Activated CD8-positive, alpha-beta memory T cell treated with anti-CD3 and anti-CD28 coated beads, Interleukin-2, amount 10 ng/mL, durations not matched to agents 7 days and 5 days (primary cell): ENCODE measurements at regions not wholly inside any gene's neighbourhood (a gene's known extent, or its start where the extent isn't known, plus 50 kb on each side); places are given as distances from the start of the nearest gene placed in this dataset.

Experiments
- ATAC-seq: fragments of 150-1000 bp; cut with Tn5 transposase; one replicate; pipeline ENCODE4 v1.10.0; 2021; ENCODE audit warnings: moderate library complexity
- CTCF ChIA-PET: fragments of 350-600 bp; sonication (Branson Sonifier 250); formaldehyde crosslinking; loops from one replicate; lab custom pipeline; 2021; ENCODE audit warnings: antibody characterized with exemption; lab: Charles Lee
- DNase-seq: peaks from one replicate; pipeline ENCODE4 v3.0.0-alpha.2; 2020
- H3K27ac Mint-ChIP-seq: one replicate; pipeline ENCODE4 v1.8.0; 2021; ENCODE audit warnings: mild to moderate bottlenecking, mixed read lengths
- H3K27me3 Mint-ChIP-seq: one replicate; pipeline ENCODE4 v1.8.0; 2021; ENCODE audit warnings: mixed read lengths
- H3K36me3 Mint-ChIP-seq: one replicate; pipeline ENCODE4 v1.8.0; 2021; ENCODE audit warnings: mild to moderate bottlenecking, mixed read lengths
- H3K4me1 Mint-ChIP-seq: one replicate; pipeline ENCODE4 v1.8.0; 2021; ENCODE audit warnings: mixed read lengths
- H3K4me3 Mint-ChIP-seq: one replicate; pipeline ENCODE4 v1.8.0; 2021; ENCODE audit warnings: mild to moderate bottlenecking, moderate library complexity, mixed read lengths
- H3K9me3 Mint-ChIP-seq: one replicate; pipeline ENCODE4 v1.8.0; 2022; ENCODE audit warnings: low read depth, mixed read lengths

GRCh38 chr16:80117556-80118130 is 423.1 kb upstream of the DYNLRB2 start:
- DNase-seq (no peak), ATAC-seq (no peak)
- CTCF ChIA-PET, result no interaction called here
- Mint-ChIP-seq H3K36me3 (no peaks in the 10 kb centered on the region), H3K4me3 (no peak overlapping the region), H3K27me3 (peaks cover 7% of the 10 kb centered on the region), H3K27ac (no peak overlapping the region), H3K9me3 (no peaks in the 10 kb centered on the region), H3K4me1 (no peaks in the 10 kb centered on the region)

DNA sequence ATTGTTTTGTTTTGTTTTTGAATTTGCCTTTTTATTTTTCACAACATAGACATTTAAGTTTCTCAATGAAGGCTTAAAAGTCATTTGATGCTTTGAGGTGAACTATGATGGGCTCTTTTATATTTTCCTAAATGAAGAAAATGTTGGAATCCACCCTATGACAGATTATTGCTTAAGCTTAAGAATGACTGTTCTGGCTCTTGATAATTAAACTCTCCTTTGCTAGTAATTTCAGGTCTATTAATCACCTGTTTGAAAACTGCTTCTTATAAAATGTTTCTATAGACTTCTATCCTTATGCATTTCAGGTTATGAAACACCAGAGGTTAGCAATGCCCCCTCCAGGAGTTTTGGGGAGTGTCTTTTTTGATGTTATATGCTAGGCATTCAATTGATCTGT is 424.1 kb upstream of the DYNLRB2 start:
- CTCF ChIA-PET, result no interaction called here
- no peaks in the 10 kb centered on the region for H3K9me3 Mint-ChIP-seq
- H3K4me3 Mint-ChIP-seq, result no peak overlapping the region
- H3K4me1 Mint-ChIP-seq, result no peaks in the 10 kb centered on the region
- DNase-seq, result no peak
- ATAC-seq, result no peak
- H3K36me3 Mint-ChIP-seq, result no peaks in the 10 kb centered on the region
- H3K27ac Mint-ChIP-seq, result no peak overlapping the region
- H3K27me3 Mint-ChIP-seq, result peaks cover 5% of the 10 kb centered on the region

DNA sequence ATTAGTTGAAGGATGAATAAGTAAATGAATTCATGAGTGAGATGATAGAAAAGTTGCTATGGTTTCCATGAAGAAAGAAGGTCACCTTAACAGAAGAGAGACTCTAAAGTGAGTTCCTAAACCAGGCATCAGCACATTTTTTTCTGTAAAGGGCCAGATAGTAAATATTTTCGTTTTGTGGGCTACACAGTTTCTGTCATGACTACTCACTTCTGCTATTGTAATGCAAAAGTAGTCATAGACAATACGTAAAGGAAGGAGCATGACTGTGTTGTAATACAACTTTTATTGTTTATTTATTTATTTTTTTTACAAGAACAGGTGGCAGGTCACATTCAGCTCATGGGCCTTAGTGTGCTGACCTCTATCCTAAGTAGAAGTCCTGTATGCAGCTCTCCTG is 426.1 kb upstream of the DYNLRB2 start:
- Mint-ChIP-seq H3K4me1 (no peaks in the 10 kb centered on the region), H3K27ac (no peak overlapping the region), H3K9me3 (no peaks in the 10 kb centered on the region), H3K27me3 (peaks cover 2% of the 10 kb centered on the region), H3K36me3 (no peaks in the 10 kb centered on the region), H3K4me3 (no peak overlapping the region)
- no peak for ATAC-seq
- no peak for DNase-seq
- CTCF ChIA-PET, result no interaction called here

- Mint-ChIP-seq H3K27me3 (peaks cover 2% of the 10 kb centered on the region), H3K9me3 (no peaks in the 10 kb centered on the region), H3K4me1 (no peaks in the 10 kb centered on the region), H3K4me3 (no peak overlapping the region), H3K36me3 (no peaks in the 10 kb centered on the region), H3K27ac (no peak overlapping the region)
- CTCF ChIA-PET, result no interaction called here
- no peak for DNase-seq
- no peak for ATAC-seq
Measured at GRCh38 chr16:80113873-80114574, 426.8 kb upstream of the DYNLRB2 start.

DNA sequence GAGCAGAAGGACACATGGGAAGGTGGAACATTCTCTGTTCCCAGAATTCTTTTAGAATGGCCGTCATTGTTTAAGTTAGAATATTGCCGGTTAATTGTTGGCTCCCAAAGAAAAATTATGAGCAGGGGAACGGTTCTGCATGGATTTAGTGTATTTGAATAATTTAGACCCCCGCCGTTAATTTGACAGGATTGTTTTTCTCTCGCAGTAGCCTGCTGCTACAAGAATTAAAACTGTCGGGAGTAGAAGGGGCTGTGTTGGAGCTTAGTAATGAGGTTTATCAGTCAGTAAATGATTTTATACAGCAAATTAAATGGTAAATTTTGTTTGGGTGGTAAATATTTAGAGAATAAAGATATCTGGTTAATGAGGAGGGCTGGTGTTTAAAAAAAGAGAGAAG is 431.2 kb upstream of the DYNLRB2 start:
- no peak overlapping the region for H3K4me3 Mint-ChIP-seq
- no peaks in the 10 kb centered on the region for H3K27me3 Mint-ChIP-seq

DNA sequence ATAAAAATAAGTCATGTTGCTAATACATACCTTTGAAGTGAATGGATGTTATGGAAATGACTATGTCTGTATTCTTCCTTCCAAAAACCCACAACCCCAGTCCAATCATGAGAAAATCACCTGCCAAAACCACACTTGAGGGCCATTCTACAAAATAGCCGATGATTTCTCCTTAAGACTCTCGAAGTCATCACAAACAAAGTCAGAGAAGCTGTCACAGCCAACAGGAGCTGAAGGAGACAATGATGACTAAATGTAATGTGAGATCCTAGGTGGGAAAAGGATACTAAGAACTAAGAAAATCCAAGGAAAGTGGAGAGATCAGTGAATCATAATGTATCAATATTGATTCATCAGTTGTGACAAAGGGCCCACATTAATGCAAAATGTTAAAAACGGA is 432.9 kb upstream of the DYNLRB2 start:
- no peaks in the 10 kb centered on the region for H3K4me1 Mint-ChIP-seq
- H3K36me3 Mint-ChIP-seq, result no peaks in the 10 kb centered on the region
- ATAC-seq (no peak), DNase-seq (no peak)
- H3K9me3 Mint-ChIP-seq, result no peaks in the 10 kb centered on the region
- no peak overlapping the region for H3K27ac Mint-ChIP-seq
- CTCF ChIA-PET, result no interaction called here
- no peaks in the 10 kb centered on the region for H3K27me3 Mint-ChIP-seq
- H3K4me3 Mint-ChIP-seq, result no peak overlapping the region

More for the DNA sequence above, 431.2 kb upstream of the DYNLRB2 start:
- ATAC-seq (no peak), DNase-seq (no peak)
- no peaks in the 10 kb centered on the region for H3K36me3 Mint-ChIP-seq
- CTCF ChIA-PET, result no interaction called here
- no peaks in the 10 kb centered on the region for H3K9me3 Mint-ChIP-seq
- H3K4me1 Mint-ChIP-seq, result no peaks in the 10 kb centered on the region
- H3K27ac Mint-ChIP-seq, result no peak overlapping the region

GRCh38 chr16:80105751-80106150 is 435.0 kb upstream of the DYNLRB2 start:
- H3K27ac Mint-ChIP-seq, result no peak overlapping the region
- H3K27me3 Mint-ChIP-seq, result peaks cover 4% of the 10 kb centered on the region
- H3K36me3 Mint-ChIP-seq, result no peaks in the 10 kb centered on the region
- no peak for ATAC-seq
- CTCF ChIA-PET, result no interaction called here
- no peak for DNase-seq
- H3K4me1 Mint-ChIP-seq, result no peaks in the 10 kb centered on the region
- no peaks in the 10 kb centered on the region for H3K9me3 Mint-ChIP-seq
- H3K4me3 Mint-ChIP-seq, result no peak overlapping the region

GRCh38 chr16:80105160-80105559 is 435.6 kb upstream of the DYNLRB2 start:
- Mint-ChIP-seq H3K36me3 (no peaks in the 10 kb centered on the region), H3K27me3 (peaks cover 4% of the 10 kb centered on the region), H3K27ac (no peak overlapping the region), H3K4me1 (no peaks in the 10 kb centered on the region), H3K9me3 (no peaks in the 10 kb centered on the region), H3K4me3 (no peak overlapping the region)
- no peak for ATAC-seq
- no peak for DNase-seq
- CTCF ChIA-PET, result no interaction called here

GRCh38 chr16:80104401-80104800 is 436.4 kb upstream of the DYNLRB2 start:
- ATAC-seq, result no peak
- H3K4me3 Mint-ChIP-seq, result no peak overlapping the region
- peaks cover 4% of the 10 kb centered on the region for H3K27me3 Mint-ChIP-seq
- no peaks in the 10 kb centered on the region for H3K9me3 Mint-ChIP-seq
- CTCF ChIA-PET, result no interaction called here
- no peak for DNase-seq
- H3K4me1 Mint-ChIP-seq, result no peaks in the 10 kb centered on the region
- no peaks in the 10 kb centered on the region for H3K36me3 Mint-ChIP-seq
- H3K27ac Mint-ChIP-seq, result no peak overlapping the region

DNA sequence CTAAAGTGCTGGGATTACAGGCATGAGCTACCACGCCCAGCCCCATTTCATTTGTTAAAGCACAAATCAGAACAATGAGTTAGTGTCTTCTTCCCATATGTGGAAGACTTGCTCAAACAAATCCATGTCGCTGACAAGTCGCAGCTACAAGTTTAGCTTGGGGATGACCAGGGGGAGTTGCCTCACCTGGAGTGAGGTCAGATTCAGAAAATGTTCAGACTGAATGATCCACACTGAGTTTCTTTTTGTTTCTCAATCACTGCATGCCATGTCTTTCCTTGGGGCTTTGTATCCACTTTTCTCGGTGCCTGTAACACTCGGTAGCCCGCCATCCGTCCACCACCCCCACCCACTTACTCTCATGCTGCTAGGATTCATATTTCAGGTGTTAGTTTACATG is 437.3 kb upstream of the DYNLRB2 start:
- no peaks in the 10 kb centered on the region for H3K4me1 Mint-ChIP-seq
- H3K9me3 Mint-ChIP-seq, result peaks cover 2% of the 10 kb centered on the region
- H3K4me3 Mint-ChIP-seq, result no peak overlapping the region
- CTCF ChIA-PET, result no interaction called here
- DNase-seq (no peak), ATAC-seq (no peak)
- H3K27me3 Mint-ChIP-seq, result peaks cover 4% of the 10 kb centered on the region
- no peaks in the 10 kb centered on the region for H3K36me3 Mint-ChIP-seq
- H3K27ac Mint-ChIP-seq, result no peak overlapping the region

DNA sequence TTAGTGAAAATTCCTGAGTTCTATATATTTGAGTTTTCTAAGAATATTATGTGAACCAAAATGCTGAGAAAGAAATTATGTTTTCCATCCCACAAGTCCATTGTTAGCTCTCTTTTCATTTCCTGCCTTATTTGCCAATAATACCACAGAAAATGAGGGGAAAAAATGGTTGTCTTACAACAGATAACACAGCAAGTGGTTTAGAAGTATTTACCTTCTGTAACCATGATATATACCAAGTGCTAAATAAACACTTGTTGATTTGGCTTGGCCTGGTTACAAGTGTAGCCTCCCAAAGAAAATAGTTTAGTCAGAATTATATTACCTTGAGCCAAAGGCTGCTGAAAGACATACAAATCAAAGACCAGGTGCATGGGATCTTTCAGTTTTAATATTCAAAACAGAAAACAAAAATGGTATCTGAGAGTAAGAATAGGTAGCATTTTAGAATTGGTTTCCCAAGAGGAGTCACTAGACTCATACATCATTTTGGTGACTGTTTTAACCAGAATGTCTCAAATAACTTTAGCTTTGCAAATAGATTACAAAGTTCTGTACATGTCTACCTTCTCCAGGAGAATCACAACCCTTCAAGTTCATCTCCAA is 439.8 kb upstream of the DYNLRB2 start:
- Mint-ChIP-seq H3K27me3 (peaks cover 4% of the 10 kb centered on the region), H3K27ac (no peak overlapping the region)

DNA sequence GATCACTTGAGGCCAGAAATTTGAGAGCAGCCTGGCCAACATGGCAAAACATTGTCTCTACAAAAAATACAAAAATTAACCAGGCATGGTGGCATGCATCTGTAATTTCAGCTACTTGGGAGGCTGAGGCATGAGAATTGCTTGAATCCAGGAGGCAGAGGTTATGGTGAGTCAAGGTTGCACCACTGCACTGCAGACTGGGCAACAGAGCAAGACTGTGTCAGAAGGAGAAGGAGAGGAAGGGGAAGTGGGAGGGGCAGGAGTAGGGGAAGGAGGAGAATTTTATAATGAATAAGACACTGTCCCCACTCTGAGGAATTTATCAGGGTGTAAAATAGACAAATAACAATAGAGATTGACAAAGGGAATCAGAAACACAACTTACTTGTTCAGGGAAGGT is 440.6 kb upstream of the DYNLRB2 start:
- DNase-seq (no peak), ATAC-seq (no peak)
- H3K9me3 Mint-ChIP-seq, result peaks cover 2% of the 10 kb centered on the region
- no peaks in the 10 kb centered on the region for H3K4me1 Mint-ChIP-seq
- H3K27ac Mint-ChIP-seq, result no peak overlapping the region
- CTCF ChIA-PET, result no interaction called here
- H3K27me3 Mint-ChIP-seq, result peaks cover 4% of the 10 kb centered on the region
- H3K4me3 Mint-ChIP-seq, result no peak overlapping the region
- H3K36me3 Mint-ChIP-seq, result no peaks in the 10 kb centered on the region

More for the DNA sequence above, 439.8 kb upstream of the DYNLRB2 start:
- ATAC-seq (no peak), DNase-seq (no peak)
- Mint-ChIP-seq H3K4me3 (no peak overlapping the region), H3K9me3 (peaks cover 2% of the 10 kb centered on the region), H3K36me3 (no peaks in the 10 kb centered on the region), H3K4me1 (no peaks in the 10 kb centered on the region)
- CTCF ChIA-PET, result no interaction called here

DNA sequence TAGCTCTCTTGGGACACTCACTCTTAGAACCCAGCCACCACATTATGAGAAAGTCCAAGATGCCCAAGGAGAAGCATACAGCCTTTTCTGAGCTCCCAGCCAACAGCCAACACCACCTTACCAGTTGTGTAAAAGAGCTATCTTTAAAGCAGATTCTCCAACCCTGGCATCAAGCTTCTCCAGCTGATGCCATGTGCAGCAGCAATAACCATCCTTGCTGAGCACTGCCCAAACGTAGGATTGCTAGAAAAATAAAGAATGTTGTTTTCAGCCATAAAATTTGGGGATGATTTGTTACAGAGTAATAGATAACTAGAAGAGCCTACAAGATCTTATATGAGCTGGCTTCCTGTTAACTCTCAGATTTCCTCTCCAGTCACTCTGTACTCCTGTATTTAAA is 443.7 kb upstream of the DYNLRB2 start:
- H3K27me3 Mint-ChIP-seq, result peaks cover 11% of the 10 kb centered on the region
- ATAC-seq (no peak), DNase-seq (no peak)
- no peaks in the 10 kb centered on the region for H3K4me1 Mint-ChIP-seq
- H3K9me3 Mint-ChIP-seq, result peaks cover 2% of the 10 kb centered on the region
- CTCF ChIA-PET, result interaction anchor here (0.9 kb wide), 1 partner anchor 603 kb away, joined by 3 read pairs; no protein-coding TSS in a partner anchor
- H3K27ac Mint-ChIP-seq, result no peak overlapping the region
- H3K4me3 Mint-ChIP-seq, result no peak overlapping the region
- no peaks in the 10 kb centered on the region for H3K36me3 Mint-ChIP-seq

- no peak overlapping the region for H3K4me3 Mint-ChIP-seq
- no peaks in the 10 kb centered on the region for H3K36me3 Mint-ChIP-seq
- no peaks in the 10 kb centered on the region for H3K4me1 Mint-ChIP-seq
- no peak for DNase-seq
- no peak for ATAC-seq
- peaks cover 7% of the 10 kb centered on the region for H3K27me3 Mint-ChIP-seq
- no peak overlapping the region for H3K27ac Mint-ChIP-seq
- CTCF ChIA-PET, result no interaction called here
- no peaks in the 10 kb centered on the region for H3K9me3 Mint-ChIP-seq
Measured at GRCh38 chr16:80092681-80093080, 448.1 kb upstream of the DYNLRB2 start.
